ENCODE measurements at regions not wholly inside any gene's neighbourhood (a gene's known extent, or its start where the extent isn't known, plus 50 kb on each side); places are given as distances from the start of the nearest gene placed in this dataset.

- no peak for TF ChIP-seq EZH2 (IDR thresholded peaks at IDR 0.05; ENCODE audit: borderline replicate concordance, insufficient read depth, low read depth, low read length, poor library complexity, severe bottlenecking)
- no peak for TF ChIP-seq CTCF (IDR thresholded peaks at IDR 0.05)
- H3K4me3 Mint-ChIP-seq = no peak overlapping the region
- DNase-seq (no peak), ATAC-seq (ENCODE audit: low read depth) (no peak)
- ChIA-PET CTCF (interaction anchor here (0.7 kb wide), 1 partner anchor 319 kb away, joined by 4 read pairs; no protein-coding TSS in a partner anchor), POLR2A (no interaction called here)
- Histone ChIP-seq H3K9me3 (ENCODE audit: control extremely low read depth in 1 of 3, control insufficient read depth in 2 of 3, insufficient read depth in 1 of 3, low read length in 2 of 3) (peaks cover 0 to 4% (median 0%) of the 10 kb centered on the region in 3 donors), H2AFZ (ENCODE audit: insufficient read depth, low read depth, low read length, poor library complexity, severe bottlenecking) (no peak overlapping the region), H3K4me1 (ENCODE audit: control insufficient read depth in 2 of 2, insufficient read depth in 2 of 2, low read length in 2 of 2) (no peaks in the 10 kb centered on the region), H3K4me3 (ENCODE audit: control extremely low read depth in 1 of 5, extremely low read depth in 1 of 5, insufficient read depth in 1 of 5, low read depth in 2 of 5, low read length in 4 of 5) (no peak overlapping the region), H3K36me3 (replicated peaks in 1 of 2; ENCODE audit: control extremely low read depth in 1 of 2, control insufficient read depth in 1 of 2, extremely low read depth in 1 of 2, insufficient read depth in 2 of 2, low read length in 1 of 2) (no peaks in the 10 kb centered on the region), H3K27me3 (replicated peaks in 1 of 4; ENCODE audit: control extremely low read depth in 1 of 4, control insufficient read depth in 3 of 4, insufficient read depth in 4 of 4, low read length in 3 of 4) (no peaks in the 10 kb centered on the region), H3K9ac (ENCODE audit: low read length) (no peak overlapping the region), H3K27ac (ENCODE audit: low read length in 2 of 2) (no peak overlapping the region), H3K79me2 (ENCODE audit: control insufficient read depth, insufficient read depth, low read length) (no peaks in the 10 kb centered on the region), H4K20me1 (ENCODE audit: control insufficient read depth, insufficient read depth, low read length, poor library complexity, severe bottlenecking) (no peaks in the 10 kb centered on the region), H3K4me2 (replicated peaks; ENCODE audit: low read depth, low read length, poor library complexity, severe bottlenecking) (no peak overlapping the region)
- no peaks in the 10 kb centered on the region for H3K27me3 Mint-ChIP-seq
- H3K9me3 Mint-ChIP-seq (ENCODE audit: insufficient read depth) = no peaks in the 10 kb centered on the region
- 94% methylated on average over 3 of the region's 5 CpGs for WGBS (ENCODE audit: insufficient coverage)
- no peaks in the 10 kb centered on the region for H3K4me1 Mint-ChIP-seq
- H3K27ac Mint-ChIP-seq = no peak overlapping the region
- intact Hi-C loops (cut with micrococcal nuclease) = no loop called here
Observed at GRCh38 chr20:52596256-52596655, 375.9 kb upstream of the TSHZ2 start.

GRCh38 chr20:52595518-52595917, 376.6 kb upstream of the TSHZ2 start:
- DNase-seq (no peak), ATAC-seq (ENCODE audit: low read depth) (no peak)
- intact Hi-C loops (cut with micrococcal nuclease) = no loop called here
- H3K27ac Mint-ChIP-seq = no peak overlapping the region
- no peaks in the 10 kb centered on the region for H4K20me1 ChIP-seq (ENCODE audit: control insufficient read depth, insufficient read depth, low read length, poor library complexity, severe bottlenecking)
- H3K36me3 ChIP-seq (replicated peaks in 1 of 2; ENCODE audit: control extremely low read depth in 1 of 2, control insufficient read depth in 1 of 2, extremely low read depth in 1 of 2, insufficient read depth in 2 of 2, low read length in 1 of 2) = no peaks in the 10 kb centered on the region
- H3K4me1 ChIP-seq (ENCODE audit: control insufficient read depth in 2 of 2, insufficient read depth in 2 of 2, low read length in 2 of 2) = no peaks in the 10 kb centered on the region
- H3K27me3 Mint-ChIP-seq = peaks cover 2% of the 10 kb centered on the region
- H3K4me2 ChIP-seq (replicated peaks; ENCODE audit: low read depth, low read length, poor library complexity, severe bottlenecking) = no peak overlapping the region
- no peak overlapping the region for H2AFZ ChIP-seq (ENCODE audit: insufficient read depth, low read depth, low read length, poor library complexity, severe bottlenecking)
- H3K4me3 Mint-ChIP-seq = no peak overlapping the region
- ChIA-PET POLR2A (no interaction called here), CTCF (no interaction called here)
- H3K4me1 Mint-ChIP-seq = no peaks in the 10 kb centered on the region
- H3K27ac ChIP-seq (ENCODE audit: low read length in 2 of 2) = no peak overlapping the region
- H3K9me3 ChIP-seq (ENCODE audit: control extremely low read depth in 1 of 3, control insufficient read depth in 2 of 3, insufficient read depth in 1 of 3, low read length in 2 of 3) = peaks cover 0 to 8% (median 0%) of the 10 kb centered on the region in 3 donors
- H3K4me3 ChIP-seq (ENCODE audit: control extremely low read depth in 1 of 5, extremely low read depth in 1 of 5, insufficient read depth in 1 of 5, low read depth in 2 of 5, low read length in 4 of 5) = no peak overlapping the region
- H3K9ac ChIP-seq (ENCODE audit: low read length) = no peak overlapping the region
- no peak for TF ChIP-seq EZH2 (IDR thresholded peaks at IDR 0.05; ENCODE audit: borderline replicate concordance, insufficient read depth, low read depth, low read length, poor library complexity, severe bottlenecking)
- no peak for TF ChIP-seq CTCF (IDR thresholded peaks at IDR 0.05)
- H3K27me3 ChIP-seq (replicated peaks in 1 of 4; ENCODE audit: control extremely low read depth in 1 of 4, control insufficient read depth in 3 of 4, insufficient read depth in 4 of 4, low read length in 3 of 4) = no peaks in the 10 kb centered on the region
- no peaks in the 10 kb centered on the region for H3K79me2 ChIP-seq (ENCODE audit: control insufficient read depth, insufficient read depth, low read length)
- WGBS (ENCODE audit: insufficient coverage) = no CpG with 5 or more reads among the region's 1 CpG
- H3K9me3 Mint-ChIP-seq (ENCODE audit: insufficient read depth) = no peaks in the 10 kb centered on the region
